Loucy (cell line): ENCODE measurements at regions not wholly inside any gene's neighbourhood (a gene's known extent, or its start where the extent isn't known, plus 50 kb on each side); places are given as distances from the start of the nearest gene placed in this dataset.

Experiments used
- CTCF ChIP-seq: fragments of 200-600 bp; sonication (generic); conservative IDR thresholded peaks from 2 replicates; pipeline ENCODE4 v1.5.1; 2014; ENCODE audit warnings: mild to moderate bottlenecking, antibody characterized with exemption, low read length
- EZH2phosphoT487 ChIP-seq: fragments of 200-600 bp; IDR thresholded peaks from 2 replicates; pipeline ENCODE4 v1.6.1; 2018; ENCODE audit warnings: antibody characterized with exemption, mild to moderate bottlenecking, moderate library complexity, borderline replicate concordance

- no peak for TF ChIP-seq CTCF
- no peak for TF ChIP-seq EZH2phosphoT487
Measured at GRCh38 chr4:125650557-125650956, 335.8 kb downstream of the FAT4 start.
